C4-2B (cell line): ENCODE measurements at regions not wholly inside any gene's neighbourhood (a gene's known extent, or its start where the extent isn't known, plus 50 kb on each side); places are given as distances from the start of the nearest gene placed in this dataset.

Experiments
- ZFX ChIP-seq: fragments of 450-650 bp; IDR thresholded peaks from 2 replicates; pipeline ENCODE4 v1.6.1; 2017
- TF ChIP-seq, protein P1 (sequence below): fragments of 450-650 bp; conservative IDR thresholded peaks from 2 replicates; pipeline ENCODE4 v1.5.1; 2017; ENCODE audit warnings: mild to moderate bottlenecking

DNA sequence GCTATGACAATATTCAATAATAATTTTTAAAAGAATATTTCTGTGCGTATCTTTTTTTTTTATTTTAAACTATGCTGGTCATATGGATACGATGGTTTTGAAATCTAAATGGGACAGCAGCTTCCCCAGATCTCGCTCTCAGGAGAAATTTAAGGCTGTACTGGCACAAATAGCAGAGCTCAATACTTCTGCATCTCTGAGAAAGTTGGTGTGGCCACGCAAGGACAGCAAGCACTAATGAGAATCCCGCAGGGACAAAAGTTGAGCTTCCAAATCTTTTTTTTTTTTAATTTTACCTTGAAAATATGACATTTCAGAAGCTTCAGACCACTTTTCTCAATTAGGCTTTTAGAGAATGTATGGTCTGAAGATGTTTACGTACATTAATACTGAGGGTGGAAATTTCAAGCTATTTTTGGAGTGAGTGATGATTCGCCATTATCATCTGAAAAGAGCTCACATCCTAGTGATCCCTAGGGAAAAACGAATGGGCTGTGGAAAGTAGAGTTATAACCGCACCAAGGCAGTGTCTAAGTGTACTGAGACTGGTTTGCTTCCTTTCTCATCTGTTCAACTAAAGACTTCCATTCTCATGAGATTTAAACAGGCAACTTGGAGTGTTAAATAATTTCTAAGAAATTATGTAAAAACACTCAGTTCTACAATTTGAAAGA, 840.0 kb downstream of the C6orf118 start:
- TF ChIP-seq, protein P1, sequence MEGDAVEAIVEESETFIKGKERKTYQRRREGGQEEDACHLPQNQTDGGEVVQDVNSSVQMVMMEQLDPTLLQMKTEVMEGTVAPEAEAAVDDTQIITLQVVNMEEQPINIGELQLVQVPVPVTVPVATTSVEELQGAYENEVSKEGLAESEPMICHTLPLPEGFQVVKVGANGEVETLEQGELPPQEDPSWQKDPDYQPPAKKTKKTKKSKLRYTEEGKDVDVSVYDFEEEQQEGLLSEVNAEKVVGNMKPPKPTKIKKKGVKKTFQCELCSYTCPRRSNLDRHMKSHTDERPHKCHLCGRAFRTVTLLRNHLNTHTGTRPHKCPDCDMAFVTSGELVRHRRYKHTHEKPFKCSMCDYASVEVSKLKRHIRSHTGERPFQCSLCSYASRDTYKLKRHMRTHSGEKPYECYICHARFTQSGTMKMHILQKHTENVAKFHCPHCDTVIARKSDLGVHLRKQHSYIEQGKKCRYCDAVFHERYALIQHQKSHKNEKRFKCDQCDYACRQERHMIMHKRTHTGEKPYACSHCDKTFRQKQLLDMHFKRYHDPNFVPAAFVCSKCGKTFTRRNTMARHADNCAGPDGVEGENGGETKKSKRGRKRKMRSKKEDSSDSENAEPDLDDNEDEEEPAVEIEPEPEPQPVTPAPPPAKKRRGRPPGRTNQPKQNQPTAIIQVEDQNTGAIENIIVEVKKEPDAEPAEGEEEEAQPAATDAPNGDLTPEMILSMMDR = no peak
- TF ChIP-seq ZFX = no peak
